ENCODE measurements at regions not wholly inside any gene's neighbourhood (a gene's known extent, or its start where the extent isn't known, plus 50 kb on each side); places are given as distances from the start of the nearest gene placed in this dataset.

DNA sequence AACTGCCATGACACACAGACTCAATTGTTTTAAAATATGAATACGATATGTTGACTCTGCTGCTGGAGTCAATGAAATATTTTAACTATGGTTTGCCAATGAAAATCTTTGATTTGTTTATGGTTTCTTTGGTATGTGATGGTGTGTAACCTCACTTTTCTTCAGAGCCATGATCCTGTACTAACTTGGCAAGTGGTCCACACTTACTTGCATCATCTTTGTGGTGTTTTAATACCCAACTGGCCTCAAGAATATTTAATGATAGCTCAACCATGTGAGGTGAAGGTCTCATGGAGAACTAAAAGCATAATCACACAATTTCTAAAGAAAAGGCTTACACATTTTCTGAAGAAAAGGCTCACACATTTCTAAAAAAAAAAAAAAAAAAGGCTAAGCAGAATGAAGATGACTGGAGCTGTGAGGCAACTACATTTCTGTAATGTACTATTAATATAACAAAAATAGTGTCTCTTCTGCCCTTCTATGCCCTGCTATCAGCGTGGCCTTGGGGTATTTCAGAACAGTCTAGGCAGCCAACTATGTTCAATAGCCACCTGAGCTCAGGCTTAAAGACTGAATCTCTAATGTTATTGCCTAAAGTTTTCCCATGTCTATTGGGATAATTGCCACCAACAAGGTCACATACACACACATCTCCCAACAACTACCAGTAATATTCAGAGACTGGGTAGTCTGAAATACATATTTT is 395.0 kb downstream of the MLLT3 start:
- TF ChIP-seq, protein P1, sequence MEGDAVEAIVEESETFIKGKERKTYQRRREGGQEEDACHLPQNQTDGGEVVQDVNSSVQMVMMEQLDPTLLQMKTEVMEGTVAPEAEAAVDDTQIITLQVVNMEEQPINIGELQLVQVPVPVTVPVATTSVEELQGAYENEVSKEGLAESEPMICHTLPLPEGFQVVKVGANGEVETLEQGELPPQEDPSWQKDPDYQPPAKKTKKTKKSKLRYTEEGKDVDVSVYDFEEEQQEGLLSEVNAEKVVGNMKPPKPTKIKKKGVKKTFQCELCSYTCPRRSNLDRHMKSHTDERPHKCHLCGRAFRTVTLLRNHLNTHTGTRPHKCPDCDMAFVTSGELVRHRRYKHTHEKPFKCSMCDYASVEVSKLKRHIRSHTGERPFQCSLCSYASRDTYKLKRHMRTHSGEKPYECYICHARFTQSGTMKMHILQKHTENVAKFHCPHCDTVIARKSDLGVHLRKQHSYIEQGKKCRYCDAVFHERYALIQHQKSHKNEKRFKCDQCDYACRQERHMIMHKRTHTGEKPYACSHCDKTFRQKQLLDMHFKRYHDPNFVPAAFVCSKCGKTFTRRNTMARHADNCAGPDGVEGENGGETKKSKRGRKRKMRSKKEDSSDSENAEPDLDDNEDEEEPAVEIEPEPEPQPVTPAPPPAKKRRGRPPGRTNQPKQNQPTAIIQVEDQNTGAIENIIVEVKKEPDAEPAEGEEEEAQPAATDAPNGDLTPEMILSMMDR (conservative IDR thresholded peaks at IDR 0.05; ENCODE audit: low read depth, low read length): no peak
- no peak for DNase-seq (ENCODE audit: low read depth)
- no peak overlapping the region for H3K4me3 ChIP-seq (ENCODE audit: low read length)

DNA sequence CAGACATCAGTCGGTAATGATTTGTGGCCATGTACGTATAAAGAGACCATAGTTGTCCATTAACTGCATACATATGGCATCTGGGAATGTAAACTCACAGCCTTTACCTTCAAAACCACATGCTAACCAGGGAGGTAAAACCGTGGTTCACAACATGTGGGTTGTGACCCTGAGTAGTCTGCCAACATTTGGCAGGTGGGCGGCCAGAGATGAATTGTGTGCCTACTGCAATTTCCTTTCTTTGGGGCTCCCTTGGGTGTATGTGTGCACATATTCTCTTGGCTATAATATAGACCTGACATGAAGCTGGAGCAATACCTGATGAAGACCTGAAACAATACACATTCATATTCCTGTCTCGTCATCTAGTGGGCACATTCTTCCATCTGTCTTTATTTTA is 396.0 kb downstream of the MLLT3 start:
- TF ChIP-seq, protein P1 (conservative IDR thresholded peaks at IDR 0.05; ENCODE audit: low read depth, low read length): no peak
- H3K4me3 ChIP-seq (ENCODE audit: low read length): no peak overlapping the region
- no peak for DNase-seq (ENCODE audit: low read depth)

DNA sequence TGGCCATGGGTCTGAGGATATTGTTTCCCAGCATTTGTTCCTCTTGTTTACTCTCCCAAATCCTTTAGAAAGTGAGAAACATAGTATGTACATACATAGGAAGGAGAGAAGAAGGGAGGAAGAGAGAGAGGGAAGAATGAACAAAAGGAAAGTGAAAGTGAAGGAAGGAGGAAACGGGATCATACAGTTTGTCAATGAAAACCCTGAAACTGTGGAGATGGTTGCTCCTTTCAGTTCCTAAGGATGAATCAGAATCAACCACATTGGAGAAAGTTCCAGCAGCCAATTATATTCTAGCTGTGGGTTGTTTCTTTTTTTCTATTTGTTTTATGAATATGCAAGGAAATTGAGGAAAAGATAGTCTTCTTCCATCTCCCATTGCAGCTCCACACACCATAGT is 396.5 kb downstream of the MLLT3 start:
- TF ChIP-seq, protein P1 (conservative IDR thresholded peaks at IDR 0.05; ENCODE audit: low read depth, low read length): no peak
- DNase-seq (ENCODE audit: low read depth): no peak
- H3K4me3 ChIP-seq (ENCODE audit: low read length): no peak overlapping the region

DNA sequence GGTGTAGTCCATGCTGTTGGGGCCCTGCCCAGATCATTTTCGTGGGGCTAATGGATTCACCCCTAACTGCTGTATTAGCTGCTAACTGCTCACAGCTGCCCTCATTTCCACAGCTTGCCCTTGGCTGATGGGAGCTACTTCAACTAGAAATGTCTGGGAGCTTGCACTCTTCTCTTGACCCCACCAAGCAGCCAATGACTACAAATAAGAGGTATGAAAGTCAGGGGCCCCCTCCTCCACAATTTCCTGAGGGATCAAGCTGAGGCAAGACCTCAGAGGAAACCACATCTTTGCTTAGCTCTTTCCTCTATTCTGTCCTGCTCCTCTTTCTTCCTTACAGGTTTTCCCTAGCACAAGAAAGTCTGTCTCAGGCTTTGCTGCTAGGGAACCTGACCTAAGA is 397.5 kb downstream of the MLLT3 start:
- TF ChIP-seq, protein P1 (conservative IDR thresholded peaks at IDR 0.05; ENCODE audit: low read depth, low read length): no peak
- no peak for DNase-seq (ENCODE audit: low read depth)

DNA sequence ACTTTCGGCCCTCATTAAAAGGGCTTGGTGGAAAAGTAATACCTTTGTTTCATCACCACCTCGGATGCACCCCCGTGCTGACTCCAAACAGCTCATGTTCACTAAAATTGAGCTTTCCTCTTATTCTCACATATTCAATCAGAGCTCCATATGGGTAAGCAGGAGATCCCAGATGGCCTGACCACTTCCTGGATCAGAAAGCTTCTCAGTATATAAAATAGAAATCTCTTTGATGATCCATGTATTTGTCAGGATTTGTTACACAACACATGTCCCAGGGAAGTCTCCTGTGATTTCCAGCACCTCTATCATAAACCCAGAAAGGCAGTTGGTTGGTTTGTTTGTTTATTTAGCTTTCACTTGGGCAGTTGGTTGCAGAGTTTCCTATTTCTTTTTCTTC is 402.0 kb downstream of the MLLT3 start:
- TF ChIP-seq, protein P1 (conservative IDR thresholded peaks at IDR 0.05; ENCODE audit: low read depth, low read length): no peak
- DNase-seq (ENCODE audit: low read depth): no peak
- no peak overlapping the region for H3K4me3 ChIP-seq (ENCODE audit: low read length)

More for the DNA sequence above, 397.5 kb downstream of the MLLT3 start:
- no peak overlapping the region for H3K4me3 ChIP-seq (ENCODE audit: low read length)

DNA sequence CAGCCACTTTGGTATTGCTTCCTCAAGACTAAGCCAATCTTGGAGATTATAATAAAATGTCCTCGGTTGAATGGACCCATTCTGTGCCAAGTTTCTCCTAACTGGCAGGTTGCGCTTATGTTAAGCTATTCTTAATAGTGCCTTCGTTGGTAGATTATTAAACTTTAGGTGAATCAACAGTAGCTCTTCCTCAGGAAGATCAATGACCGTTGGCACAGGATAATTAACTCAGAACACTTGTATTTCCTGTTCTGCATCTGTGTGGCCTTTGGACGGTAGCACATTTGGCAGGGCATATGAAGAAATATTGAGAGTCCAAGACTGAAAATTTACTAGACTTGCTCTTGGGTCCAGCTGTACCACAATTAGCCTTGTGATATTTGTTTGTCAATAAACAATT is 402.9 kb downstream of the MLLT3 start:
- no peak for DNase-seq (ENCODE audit: low read depth)
- TF ChIP-seq, protein P1 (conservative IDR thresholded peaks at IDR 0.05; ENCODE audit: low read depth, low read length): no peak
- H3K4me3 ChIP-seq (ENCODE audit: low read length): no peak overlapping the region

DNA sequence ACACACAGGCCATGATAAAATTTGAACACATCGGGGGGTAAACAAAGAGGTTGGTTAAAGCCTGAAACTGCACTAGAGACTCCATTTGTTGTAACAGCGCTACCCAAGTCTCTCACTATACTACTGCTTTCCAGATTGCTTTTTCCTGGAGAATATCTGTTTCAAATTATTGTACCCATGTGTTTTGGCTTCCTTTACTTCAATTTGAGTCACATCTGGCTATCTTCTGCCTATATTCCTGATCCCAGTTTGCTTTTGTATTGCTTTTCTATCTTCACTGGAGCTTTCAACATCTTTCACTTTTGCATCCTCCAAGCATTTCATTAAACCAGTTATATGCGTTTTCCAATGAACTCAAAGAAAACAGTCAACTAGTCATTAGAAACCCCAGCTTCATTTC is 404.7 kb downstream of the MLLT3 start:
- TF ChIP-seq, protein P1 (conservative IDR thresholded peaks at IDR 0.05; ENCODE audit: low read depth, low read length): no peak
- DNase-seq (ENCODE audit: low read depth): no peak
- no peak overlapping the region for H3K4me3 ChIP-seq (ENCODE audit: low read length)

Data from retinal pigment epithelial cell (primary cell).